HG02938 (cell line): ENCODE measurements at regions not wholly inside any gene's neighbourhood (a gene's known extent, or its start where the extent isn't known, plus 50 kb on each side); places are given as distances from the start of the nearest gene placed in this dataset.
"Not testable (repeated sequence)": the region's sequence is repeated elsewhere in the genome, so short reads cannot be mapped to it uniquely, and the experiment has no call there.

Experiments used
- ATAC-seq: cut with Tn5 transposase; IDR thresholded peaks from one replicate; pipeline ENCODE4 v1.9.1; 2021; ENCODE audit warnings: mild to moderate bottlenecking, moderate library complexity; ENCODE audit not compliant: unreplicated experiment

DNA sequence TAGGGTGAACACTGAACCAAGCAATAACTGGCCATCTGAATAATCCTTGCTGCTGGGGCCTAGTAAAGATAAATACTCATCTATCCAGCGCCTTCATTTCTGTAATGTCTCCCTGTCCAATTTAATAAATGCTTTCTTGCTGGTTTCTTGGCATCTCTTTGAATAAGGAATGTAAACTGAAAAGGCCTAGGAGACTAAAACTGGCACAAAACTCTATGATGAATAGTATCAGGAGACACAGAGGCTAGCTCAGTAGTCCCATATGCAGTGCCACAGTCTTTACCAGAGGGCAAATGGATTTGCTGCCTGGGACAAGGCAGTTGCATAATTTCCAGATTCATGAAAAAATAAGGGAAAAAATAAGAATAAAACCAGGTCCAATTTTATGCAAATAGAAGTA lies 324.4 kb downstream of the CENPW start:
- ATAC-seq, result no peak

DNA sequence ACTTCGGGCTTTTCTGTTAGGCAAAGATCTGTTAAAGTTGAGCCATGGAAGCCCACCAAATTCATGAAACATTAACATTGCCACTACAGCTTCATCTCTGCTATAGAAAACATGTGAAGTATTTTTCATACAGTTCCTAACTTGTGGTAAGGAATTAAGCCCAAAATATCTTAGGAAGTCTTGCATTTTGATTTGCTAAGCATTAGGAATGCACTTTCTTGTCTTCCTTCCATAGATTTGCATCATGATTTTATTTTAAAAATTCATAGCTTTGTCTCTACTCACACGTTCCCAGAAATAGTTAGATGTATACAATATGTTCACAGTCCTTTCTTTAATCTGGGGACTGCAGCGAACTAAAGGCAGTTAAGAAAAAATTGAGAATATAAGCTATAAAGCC lies 325.6 kb downstream of the CENPW start:
- ATAC-seq, result no peak

DNA sequence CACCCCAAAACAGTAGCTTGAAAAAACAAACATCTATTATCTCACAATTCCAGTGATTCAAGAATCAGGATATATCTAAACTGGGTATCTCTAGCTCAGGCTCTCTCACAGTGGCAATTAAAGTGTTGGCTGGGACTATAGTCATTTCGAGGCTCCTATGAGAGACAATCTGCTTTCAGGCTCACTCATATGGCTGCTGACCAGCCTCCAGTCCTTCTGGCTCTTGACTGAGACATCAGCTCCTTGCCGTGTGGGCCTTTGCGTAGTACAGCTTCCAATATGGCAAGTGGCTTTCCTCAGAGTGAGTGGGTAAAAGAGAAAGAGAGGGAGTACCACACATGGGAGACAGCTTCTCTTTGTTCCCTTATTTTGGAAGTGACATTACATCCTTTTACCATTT lies 327.2 kb downstream of the CENPW start:
- ATAC-seq, result no peak

DNA sequence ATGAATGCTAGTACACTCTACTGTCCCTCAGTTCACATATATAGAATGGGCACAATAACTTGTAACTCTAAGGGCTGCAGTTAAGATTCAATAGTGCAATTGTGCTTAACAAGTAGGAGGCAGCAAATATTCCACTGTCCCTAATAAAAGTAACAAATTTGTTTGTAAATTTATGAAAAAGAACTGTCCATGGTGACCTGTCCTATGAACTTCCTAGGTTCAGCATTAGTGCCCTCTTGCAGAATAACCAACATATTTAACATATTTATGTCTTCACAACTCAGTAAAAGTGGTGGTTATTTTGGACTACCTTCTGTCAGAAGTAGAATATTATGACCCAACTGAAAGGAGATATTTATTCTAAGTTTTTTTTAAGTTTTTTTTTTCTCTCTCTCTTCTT lies 327.8 kb downstream of the CENPW start:
- ATAC-seq, result no peak

DNA sequence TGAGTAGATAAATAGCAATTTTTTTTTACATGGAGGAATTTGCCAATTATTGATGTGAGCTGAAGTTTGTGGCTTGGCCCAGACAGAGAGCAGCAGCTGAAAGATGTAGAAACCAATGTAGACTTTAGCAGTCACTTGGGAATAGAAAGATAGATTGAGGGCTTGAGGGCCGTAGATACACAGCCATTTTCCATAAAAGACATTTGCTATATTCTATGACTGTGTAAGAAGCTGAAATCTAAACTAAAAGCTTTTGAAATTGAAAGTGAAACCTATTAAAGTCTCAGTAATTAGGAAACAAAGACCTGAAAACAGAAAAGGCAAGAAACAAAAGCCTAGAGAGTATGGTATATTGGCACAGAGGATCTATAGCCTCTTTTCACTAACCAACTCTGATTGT lies 332.7 kb downstream of the CENPW start:
- peak; percentile 90 for ATAC-seq

DNA sequence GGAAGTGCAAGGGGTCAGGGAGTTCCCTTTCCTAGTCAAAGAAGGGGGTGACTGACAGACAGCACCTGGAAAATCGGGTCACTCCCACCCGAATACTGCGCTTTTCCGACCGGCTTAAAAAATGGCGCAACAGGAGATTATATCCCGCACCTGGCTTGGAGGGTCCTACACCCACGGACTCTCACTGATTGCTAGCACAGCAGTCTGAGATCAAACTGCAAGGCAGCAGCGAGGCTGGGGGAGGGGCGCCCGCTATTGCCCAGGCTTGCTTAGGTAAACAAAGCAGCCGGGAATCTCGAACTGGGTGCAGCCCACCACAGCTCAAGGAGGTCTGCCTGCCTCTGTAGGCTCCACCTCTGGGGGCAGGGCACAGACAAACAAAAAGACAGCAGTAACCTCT lies 333.8 kb downstream of the CENPW start:
- not testable (repeated sequence) for ATAC-seq

DNA sequence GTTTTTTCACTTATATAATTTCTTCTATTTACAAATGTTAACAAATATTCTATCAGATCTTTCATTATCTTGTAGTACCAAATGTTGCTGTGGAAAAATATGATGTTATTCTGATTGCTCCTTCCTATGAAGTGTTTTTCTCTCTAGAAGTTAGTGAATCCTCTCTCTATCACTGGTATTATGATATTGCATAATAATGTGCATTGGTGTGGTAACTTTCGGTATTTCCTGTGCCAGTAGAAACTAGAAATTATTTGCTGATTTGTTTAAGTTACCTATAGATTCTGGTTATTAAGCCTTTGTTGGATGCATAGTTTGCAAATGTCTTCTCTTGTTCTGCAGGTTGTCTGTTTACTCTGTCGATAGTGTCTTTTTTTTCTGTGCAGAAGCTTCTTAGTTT lies 342.5 kb downstream of the CENPW start:
- no peak for ATAC-seq

DNA sequence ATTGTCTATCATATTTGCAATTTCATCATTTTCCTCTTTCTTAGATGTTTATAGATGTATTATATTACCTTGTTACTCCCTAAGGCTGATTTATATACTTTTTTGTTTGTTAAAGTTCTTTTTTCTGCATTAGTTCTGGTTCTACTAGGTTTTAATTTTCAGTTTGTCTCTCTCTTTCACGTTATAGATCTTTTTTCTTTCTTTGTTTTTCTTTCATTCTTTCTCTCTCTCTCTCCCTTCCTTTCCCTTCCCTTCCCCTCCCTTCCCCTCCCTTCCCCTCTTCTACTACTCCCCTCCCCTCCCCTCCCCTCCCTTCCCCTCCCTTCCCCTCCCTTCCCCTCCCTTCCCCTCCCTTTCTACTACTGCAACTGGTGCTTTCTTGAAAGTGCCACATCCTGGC lies 345.3 kb downstream of the CENPW start:
- ATAC-seq, result no peak

DNA sequence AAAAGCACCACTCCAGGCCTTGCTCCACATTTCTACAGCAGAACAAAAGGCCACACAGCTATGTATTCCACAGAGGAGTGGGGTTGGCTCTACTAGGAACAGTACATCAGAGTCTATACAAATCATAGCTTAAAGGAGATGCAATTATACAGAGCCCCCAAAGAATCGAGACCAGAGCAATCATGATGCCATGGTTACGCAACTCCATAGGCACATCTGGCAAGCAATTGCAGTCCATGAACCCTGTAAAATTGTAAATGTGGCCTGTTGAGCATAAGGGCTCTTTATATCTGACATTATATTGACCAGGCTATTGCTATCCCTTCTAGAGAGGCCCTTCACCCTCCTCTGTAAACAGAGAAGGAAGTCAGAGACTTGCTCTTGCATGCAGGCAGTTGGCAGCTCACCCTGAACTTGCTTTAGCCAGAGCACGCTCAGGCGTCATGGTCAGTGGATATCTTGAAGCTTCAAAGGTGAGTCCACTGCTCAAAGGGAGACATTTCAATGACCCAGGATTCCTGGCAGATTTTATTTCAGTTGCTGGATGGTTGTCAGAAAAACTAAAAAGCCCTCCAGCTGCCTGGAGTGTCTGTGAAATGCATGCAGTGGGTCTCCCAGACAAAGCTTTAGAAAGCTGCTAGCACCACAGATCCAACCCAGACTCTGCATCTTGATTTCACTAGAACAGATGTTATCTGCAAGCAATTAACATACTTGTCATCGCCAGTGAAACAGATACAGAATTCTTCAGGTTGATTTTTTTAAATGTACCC lies 357.2 kb downstream of the CENPW start:
- no peak for ATAC-seq

DNA sequence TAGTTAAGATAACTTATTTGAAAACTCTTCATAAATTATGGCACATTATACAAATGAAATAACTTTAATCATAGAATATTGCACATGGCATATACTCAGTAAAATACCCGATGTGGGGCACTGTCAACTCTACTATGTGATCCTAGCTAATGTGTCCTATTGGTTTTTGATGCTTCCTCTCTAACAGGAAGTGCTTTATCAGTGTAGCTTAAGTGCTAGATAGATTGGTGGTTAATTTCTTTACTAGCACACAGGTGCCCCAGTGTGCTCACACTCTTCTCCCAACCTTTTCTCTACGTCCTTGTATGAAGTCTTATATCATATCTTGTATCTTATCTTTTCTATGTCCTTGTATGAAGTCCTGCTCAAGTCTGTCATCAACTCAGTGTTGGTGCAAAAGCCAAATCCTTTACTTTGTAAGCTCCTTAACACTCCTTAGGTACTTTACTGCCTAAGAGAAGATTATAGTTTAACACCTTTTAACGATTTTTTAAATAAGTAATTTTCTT lies 358.9 kb downstream of the CENPW start:
- no peak for ATAC-seq

DNA sequence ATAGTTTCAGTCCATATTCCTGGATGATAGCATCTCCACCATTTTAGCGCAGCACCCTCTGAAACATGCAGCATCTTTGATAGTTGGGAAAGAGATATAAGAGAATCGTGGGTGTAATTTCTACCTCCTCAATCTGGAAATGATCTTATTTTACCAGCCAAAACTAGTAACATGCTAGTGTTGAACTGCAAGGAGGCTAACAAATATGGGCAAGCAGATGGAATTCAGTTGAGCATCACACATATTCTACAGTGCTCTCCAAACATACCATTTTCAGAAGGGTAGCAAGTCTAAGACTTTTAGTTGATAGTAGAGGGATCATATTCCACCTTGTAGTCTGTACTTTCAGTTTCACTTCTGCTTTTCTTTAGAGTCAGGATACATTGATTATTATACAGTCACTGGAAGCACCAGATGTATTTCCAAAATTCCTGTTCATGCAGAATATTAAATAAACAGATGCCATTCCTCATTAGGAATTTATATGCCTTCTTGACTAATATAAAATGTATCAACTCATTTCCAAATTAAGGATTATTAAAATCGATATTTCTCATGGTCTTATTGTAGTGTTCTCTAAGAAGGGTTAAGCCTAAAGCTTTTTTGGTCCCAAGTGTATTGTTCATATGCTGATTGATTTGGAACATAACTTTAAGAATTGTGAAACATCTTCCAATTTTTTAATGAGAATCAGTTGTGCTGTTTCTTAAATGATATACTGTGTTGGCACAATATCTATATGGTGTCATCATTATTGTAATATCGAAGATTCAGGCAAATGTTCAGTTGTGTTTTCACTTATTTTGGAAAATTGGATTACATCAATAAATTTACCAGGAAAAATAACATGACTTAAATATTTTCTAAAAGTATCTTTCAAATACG lies 362.0 kb downstream of the CENPW start:
- ATAC-seq, result no peak

DNA sequence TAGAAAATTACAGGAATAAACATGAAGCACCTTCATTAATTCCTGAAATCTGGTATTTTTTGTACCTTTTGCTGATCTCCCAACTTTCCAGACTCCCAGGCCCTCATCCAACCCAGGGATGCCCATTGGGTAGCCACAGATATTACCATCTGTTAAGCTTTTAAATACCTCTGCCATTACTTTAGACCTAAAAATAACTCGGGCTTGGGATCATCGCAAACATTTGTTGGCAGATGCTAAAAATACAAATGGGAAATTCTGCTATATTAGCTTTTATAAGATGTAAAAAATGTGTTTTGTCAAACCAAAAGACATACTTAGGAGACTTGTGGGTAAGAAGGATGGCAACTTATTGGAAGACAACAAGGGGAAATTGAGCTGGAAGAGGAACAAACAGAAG lies 376.1 kb downstream of the CENPW start:
- ATAC-seq, result no peak

DNA sequence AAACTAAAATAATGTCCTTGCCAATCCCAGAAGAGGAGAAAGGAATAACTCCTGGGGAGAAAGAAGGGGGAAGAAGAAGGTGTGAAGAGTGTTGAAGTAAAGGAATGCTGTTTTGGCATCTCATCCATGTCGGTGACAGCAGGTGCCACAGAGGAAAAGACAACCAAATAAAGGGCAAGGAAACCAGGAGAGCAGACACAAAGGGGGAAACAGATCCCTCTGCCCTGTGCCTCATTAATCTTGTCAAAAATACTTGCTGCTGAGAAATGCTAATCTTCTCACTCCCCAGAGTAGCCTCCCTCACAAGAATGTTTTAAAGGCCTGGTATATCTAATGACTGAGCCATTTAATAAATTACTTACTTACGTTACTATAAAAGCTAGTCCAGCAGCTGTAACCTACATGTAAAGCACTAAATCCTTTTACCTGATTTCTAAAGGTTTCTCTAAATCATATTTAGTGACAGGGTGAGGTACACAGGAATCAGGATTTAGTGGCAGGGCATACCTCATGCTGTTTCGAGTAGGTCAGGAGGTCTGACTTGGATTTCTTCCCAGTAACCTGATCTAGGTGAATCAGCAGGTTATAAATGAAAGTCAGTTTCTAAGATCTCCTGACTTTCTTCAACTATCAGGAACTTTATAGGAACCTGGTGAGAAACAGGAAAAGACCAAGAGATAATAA lies 377.1 kb downstream of the CENPW start:
- ATAC-seq, result no peak

DNA sequence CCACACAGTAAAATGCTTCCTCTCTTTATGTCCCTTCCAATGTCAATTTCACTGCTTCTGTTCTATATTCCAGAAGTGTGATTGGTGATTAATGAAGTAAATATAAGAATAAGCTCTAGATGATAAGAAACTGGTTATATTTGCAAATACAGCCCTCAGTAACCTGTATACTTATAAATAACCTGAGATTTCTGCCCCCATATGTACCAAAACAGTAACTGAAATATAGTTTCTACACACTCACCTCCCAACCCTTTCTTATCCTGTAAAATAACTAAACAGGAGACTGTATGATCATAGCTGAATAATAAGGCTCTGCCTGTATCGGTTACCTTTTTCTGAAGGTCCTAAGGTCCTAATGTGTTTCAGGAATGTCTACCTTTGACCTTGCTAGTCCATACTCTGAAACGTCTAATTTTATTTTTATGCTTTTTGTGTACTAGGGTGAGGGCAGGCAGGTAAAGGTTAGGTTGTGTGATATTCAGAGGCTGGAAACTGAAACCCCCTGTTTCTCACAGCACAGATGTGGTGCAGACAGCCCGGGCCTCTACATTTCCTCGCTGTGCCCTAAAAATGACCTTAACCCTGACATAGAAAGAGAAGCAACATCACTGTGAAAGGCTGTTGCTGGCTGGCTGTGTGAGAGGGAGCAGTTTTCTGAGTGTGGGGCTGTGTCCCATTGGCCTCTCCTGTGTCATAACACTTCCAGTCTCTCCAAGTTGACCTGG lies 378.8 kb downstream of the CENPW start:
- ATAC-seq, result peak; percentile 63

DNA sequence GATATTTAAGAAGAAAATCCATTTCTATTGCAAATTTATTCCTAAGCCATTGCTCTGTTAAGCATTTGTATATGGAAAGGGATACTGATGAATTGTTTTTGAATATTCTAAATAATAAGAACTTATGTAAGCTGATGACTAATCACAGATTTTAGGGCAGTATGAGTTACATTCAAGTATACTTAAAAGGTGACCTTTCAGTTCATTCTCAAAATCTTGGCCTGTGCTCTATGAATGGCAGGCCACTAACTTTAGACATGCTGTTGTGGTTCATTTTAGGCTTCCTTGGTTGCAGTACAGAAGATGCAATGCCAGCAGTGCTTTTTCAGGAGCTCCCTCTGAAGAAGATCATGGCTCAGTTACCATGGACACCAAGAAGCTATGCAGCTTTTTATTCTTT lies 380.4 kb downstream of the CENPW start:
- no peak for ATAC-seq

DNA sequence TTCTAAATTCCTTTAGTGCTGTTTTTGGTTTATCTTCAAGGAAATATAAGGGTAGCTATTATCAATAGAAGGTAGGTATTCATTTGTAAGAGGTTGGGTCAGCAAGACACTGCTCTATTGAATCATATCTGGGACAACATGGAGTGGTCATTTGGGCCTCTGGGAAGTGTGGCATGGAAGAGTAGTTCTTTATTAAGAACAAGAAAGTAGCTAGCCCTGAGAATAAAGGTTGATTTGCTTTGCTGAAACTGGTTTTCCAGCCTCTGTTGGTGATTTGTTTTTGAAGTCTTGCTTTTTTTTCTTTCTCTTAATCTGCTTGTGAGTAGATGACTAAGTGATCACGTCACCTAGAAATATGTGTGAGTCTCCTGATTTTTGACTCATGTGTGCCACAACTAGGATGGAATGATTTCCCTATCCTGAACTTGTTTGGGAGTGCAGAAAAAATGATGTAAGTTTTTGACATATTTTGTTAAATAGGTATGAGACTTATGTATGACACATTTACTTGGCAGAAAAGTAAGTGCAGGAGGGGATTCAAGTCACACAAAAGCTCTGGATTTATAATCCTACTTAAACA lies 381.8 kb downstream of the CENPW start:
- ATAC-seq, result no peak

DNA sequence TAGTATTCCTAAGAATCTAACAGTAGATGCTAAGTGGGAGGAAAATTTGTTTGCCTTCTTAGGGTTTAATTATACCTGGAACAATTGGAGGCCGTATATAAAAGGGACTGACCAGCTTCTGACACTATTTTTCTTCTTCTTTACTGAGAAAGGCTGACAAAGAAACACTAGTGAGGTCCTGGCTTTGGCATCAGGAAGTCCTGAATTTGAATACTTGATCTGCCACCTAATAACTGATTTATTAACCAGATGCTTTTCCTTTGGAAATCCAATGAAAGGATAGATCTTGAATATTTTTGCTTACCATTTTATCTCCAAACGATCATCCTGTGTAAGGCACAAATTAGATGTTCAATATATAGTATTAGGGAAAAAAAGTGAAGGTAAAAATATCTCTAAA lies 382.5 kb downstream of the CENPW start:
- no peak for ATAC-seq

DNA sequence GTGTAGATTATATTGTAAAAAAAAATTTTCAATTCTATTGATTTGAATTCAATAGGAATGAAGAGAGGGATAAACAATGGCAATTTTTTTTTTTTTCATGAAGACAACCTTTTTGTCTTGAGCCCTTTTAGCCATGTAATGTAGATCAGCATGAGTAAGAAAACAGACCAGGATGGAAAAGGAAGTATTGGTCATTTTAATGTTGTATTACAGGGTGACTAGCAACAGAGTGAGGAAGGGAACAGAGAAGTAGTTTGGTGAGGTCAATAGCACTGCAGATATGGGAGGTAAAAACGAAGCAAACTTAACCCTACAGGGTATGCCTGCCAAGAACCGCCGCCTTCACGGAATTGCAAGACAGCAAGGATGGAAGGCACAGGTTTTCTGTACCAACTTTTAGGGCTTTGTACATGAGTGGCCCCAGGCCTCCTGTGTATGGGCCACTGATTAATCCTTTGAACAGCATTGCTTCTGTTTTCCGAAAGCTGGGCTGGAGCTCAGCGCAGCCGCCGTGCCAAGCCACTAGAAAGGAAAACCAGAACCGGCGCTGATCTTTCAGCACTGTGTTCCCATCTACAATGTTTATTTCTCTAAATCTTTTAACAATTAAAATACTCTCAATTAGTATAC lies 383.7 kb downstream of the CENPW start:
- no peak for ATAC-seq

DNA sequence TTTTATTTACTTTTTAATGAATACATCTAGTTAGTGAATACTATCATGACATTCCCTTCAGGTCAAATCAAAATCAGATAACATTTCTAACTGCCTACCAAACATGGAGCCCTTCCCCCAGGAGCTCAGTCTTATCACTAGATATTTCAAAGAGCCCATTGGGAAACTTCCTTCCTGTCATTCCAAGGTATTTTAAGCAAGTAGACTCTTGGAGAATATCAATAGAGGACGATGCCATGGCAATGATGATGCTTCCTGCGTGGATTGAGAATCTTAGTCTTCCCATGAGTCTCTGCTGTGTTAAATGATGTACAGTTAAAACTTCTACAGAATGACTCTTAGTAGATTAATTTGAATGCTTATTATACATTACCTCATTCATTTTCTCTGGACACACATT lies 384.9 kb downstream of the CENPW start:
- no peak for ATAC-seq

DNA sequence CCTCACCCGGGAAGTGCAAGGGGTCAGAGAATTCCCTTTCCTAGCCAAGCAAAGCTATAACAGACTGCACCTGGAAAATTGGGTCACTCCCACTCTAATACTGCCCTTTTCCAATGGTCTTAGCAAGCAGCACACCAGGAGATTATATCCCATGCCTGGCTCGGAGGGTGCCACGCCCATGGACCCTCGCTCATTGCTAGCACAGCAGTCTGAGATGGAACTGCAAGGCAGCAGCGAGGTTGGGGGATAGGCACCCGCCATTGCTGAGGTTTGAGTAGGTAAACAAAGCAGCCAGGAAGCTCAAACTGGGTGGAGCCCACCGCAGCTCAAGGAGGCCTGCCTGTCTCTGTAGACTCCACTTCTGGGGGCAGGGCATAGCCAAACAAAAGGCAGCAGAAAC lies 386.5 kb downstream of the CENPW start:
- not testable (repeated sequence) for ATAC-seq
